A673 (cell line): ENCODE measurements at regions not wholly inside any gene's neighbourhood (a gene's known extent, or its start where the extent isn't known, plus 50 kb on each side); places are given as distances from the start of the nearest gene placed in this dataset.
"Not testable (repeated sequence)": the region's sequence is repeated elsewhere in the genome, so short reads cannot be mapped to it uniquely, and the experiment has no call there.

Source experiments
- EZH2 ChIP-seq: fragments of 200-600 bp; sonication (generic); IDR thresholded peaks from 2 replicates; pipeline ENCODE4 v1.6.1; 2017; ENCODE audit warnings: borderline replicate concordance, low read depth, mild to moderate bottlenecking, mixed read lengths, antibody characterized with exemption, low read length; ENCODE audit not compliant: poor library complexity, severe bottlenecking
- TF ChIP-seq, protein P1 (sequence below): fragments of 300-800, 200-600 bp; sonication (generic); conservative IDR thresholded peaks from 2 replicates; pipeline ENCODE4 v1.5.1; 2017; ENCODE audit warnings: low read depth, mild to moderate bottlenecking, antibody characterized with exemption, low read length, moderate library complexity, mixed read lengths

DNA sequence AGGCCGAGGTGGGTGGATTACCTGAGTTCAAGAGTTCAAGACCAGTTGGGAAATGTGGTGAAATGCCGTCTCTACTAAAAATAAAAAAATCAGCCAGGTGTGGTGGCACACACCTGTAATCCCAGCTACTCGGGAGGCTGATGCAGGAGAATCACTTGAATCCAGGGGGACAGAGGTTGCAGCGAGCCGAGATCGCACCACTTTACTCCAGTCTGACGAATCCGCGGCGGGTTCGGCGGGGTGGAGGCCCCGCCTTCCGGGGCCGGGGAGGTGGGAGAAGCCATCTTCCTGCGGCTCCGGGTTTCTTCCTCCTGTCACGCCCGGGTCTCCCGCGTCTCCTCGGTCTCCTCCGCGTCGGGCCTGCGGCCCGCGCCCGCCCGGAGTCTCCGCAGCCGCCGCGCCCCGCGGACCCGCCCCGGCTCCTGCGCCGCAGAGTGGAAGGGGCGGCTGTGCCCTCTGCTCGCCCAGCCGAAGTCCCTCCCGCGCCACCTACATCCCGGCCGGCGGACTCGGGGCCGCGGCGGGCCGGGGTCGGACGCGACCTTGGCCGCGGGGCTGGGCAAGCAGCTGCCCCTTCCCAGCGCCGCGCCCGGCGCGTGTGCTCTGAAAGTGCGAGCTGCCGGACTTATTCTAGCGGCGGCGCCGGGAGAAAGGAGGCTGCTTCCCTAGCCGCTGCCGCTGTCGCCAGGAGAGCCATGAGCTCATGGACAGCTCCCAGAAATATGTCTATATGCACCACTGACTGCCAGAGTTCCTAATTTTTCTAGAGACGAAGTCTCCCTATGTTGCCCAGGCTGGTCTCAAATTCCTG, 97.2 kb downstream of the LAT start:
- TF ChIP-seq, protein P1, sequence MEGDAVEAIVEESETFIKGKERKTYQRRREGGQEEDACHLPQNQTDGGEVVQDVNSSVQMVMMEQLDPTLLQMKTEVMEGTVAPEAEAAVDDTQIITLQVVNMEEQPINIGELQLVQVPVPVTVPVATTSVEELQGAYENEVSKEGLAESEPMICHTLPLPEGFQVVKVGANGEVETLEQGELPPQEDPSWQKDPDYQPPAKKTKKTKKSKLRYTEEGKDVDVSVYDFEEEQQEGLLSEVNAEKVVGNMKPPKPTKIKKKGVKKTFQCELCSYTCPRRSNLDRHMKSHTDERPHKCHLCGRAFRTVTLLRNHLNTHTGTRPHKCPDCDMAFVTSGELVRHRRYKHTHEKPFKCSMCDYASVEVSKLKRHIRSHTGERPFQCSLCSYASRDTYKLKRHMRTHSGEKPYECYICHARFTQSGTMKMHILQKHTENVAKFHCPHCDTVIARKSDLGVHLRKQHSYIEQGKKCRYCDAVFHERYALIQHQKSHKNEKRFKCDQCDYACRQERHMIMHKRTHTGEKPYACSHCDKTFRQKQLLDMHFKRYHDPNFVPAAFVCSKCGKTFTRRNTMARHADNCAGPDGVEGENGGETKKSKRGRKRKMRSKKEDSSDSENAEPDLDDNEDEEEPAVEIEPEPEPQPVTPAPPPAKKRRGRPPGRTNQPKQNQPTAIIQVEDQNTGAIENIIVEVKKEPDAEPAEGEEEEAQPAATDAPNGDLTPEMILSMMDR, result not testable (repeated sequence)
- not testable (repeated sequence) for TF ChIP-seq EZH2
